GM23248 (cell line): ENCODE measurements at regions not wholly inside any gene's neighbourhood (a gene's known extent, or its start where the extent isn't known, plus 50 kb on each side); places are given as distances from the start of the nearest gene placed in this dataset.

Experiments
- EZH2 ChIP-seq: fragments of 200-600 bp; sonication (generic); IDR thresholded peaks from 2 replicates; pipeline ENCODE4 v1.6.1; 2018; ENCODE audit warnings: antibody characterized with exemption, mild to moderate bottlenecking; ENCODE audit not compliant: insufficient read depth, poor library complexity, severe bottlenecking
- EZH2phosphoT487 ChIP-seq: fragments of 200-600 bp; sonication (generic); IDR thresholded peaks from 2 replicates; pipeline ENCODE4 v1.6.1; 2018; ENCODE audit warnings: antibody characterized with exemption, moderate library complexity, mild to moderate bottlenecking, low read depth; ENCODE audit not compliant: insufficient read depth

DNA sequence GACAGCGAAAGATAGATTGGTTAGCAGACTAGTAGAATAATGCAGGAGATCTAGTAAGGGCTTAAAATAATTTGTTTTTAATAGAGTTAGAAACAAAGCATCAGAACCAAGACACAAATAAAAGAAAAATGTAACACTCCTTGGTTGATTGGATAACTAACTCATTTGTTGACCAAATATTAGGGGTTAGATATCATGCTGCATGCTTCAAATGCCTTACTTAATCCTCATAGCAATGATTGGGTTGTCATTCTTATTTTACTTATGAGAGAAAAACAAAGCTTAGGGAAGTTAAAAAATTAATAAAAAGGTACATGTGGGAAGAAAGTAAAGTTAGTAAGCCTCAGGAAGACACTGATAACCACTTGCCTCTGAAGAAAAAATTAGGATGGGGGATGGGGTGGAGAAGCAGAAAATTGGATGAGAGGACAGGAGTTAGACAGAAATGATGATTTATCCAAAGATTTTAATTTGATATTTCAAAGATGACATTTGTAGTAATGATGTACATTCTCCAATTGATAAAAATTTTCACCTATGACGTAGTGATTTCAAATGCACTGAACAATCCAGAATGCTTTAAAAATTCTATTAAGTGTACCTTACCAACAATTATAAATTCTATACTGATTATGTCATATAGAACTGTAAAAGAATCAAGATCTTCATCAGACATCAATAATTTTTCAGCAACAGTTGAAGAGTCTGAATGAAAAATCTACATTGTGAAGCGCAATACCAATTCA, 374.7 kb downstream of the COL11A1 start:
- TF ChIP-seq EZH2phosphoT487 (no peak), EZH2 (no peak)
